Heart left ventricle (tissue), 16 donors: ENCODE measurements at regions not wholly inside any gene's neighbourhood (a gene's known extent, or its start where the extent isn't known, plus 50 kb on each side); places are given as distances from the start of the nearest gene placed in this dataset.

Experiments
- ATAC-seq, 4 donors: fragments of 200-7000 bp; cut with Tn5 transposase; one replicate each; pipeline ENCODE4 v1.9.1; 2020 to 2022; ENCODE audit warnings: moderate library complexity in 4 of 4, mild to moderate bottlenecking in 3 of 4, moderate number of reproducible peaks in 1 of 4
- DNase-seq, 5 donors: peaks; one replicate each; pipeline ENCODE4 v3.0.0-alpha.2; 2020
- H3K27ac ChIP-seq, 12 donors: fragments of 200-600 bp; sonication (generic) in 4 of 12; one replicate each; pipeline versions ENCODE4 v1.5.0 to v1.8.0; 2016 to 2022; ENCODE audit warnings: mild to moderate bottlenecking in 2 of 12
- H3K27me3 ChIP-seq, 9 donors: fragments of 200-600 bp; sonication (generic) in 2 of 9; one replicate each; pipeline versions ENCODE4 v1.5.1 to v1.8.0; 2016 to 2022; ENCODE audit warnings: mild to moderate bottlenecking in 3 of 9
- H3K36me3 ChIP-seq, 9 donors: fragments of 200-600 bp; sonication (generic) in 2 of 9; one replicate each; pipeline versions ENCODE4 v1.5.0 to v1.8.0; 2018 to 2022; ENCODE audit warnings: mild to moderate bottlenecking in 2 of 9
- H3K4me1 ChIP-seq, 12 donors: fragments of 200-600 bp; sonication (generic) in 4 of 12; one replicate each; pipeline versions ENCODE4 v1.5.0 to v1.8.0; 2016 to 2022; ENCODE audit warnings: mild to moderate bottlenecking in 3 of 12
- H3K4me3 ChIP-seq, 12 donors: fragments of 200-600 bp; sonication (generic) in 4 of 12; one replicate each; pipeline versions ENCODE4 v1.5.0 to v1.8.0; 2017 to 2022; ENCODE audit warnings: mild to moderate bottlenecking in 9 of 12, moderate library complexity in 4 of 12
- H3K9me3 ChIP-seq, 12 donors: fragments of 200-600 bp; sonication (generic) in 4 of 12; one replicate each; pipeline versions ENCODE4 v1.5.0 to v1.8.0; 2016 to 2022; ENCODE audit warnings: mild to moderate bottlenecking in 1 of 12
- POLR2A ChIP-seq, 2 donors: fragments of 450-650 bp; IDR thresholded peaks; one replicate each; pipeline ENCODE4 v1.6.1; 2017; ENCODE audit warnings: antibody characterized with exemption in 2 of 2, mild to moderate bottlenecking in 2 of 2, moderate library complexity in 2 of 2
- WGBS, 4 donors: extraction: QIAGEN DNeasy Blood & Tissue Kit in 2 of 4; methylation state at CpG; one replicate each; pipeline versions ENCODE4 v1.1.5 to v1.1.7; 2013 to 2018; 5-methylcytosine and 5-hydroxymethylcytosine counted together
- intact Hi-C, 10 donors: fragments of 100-400 bp; cut with DNase I; formaldehyde crosslinking; loops; one replicate each; pipeline versions ENCODE4 v1.11.1 to v1.14.2; 2022
- TF ChIP-seq, protein P1 (sequence below), 12 donors: fragments of 200-600 bp; sonication (generic) in 4 of 12; IDR thresholded peaks; one replicate each; pipeline versions ENCODE4 v1.5.0 to v1.8.0; 2018 to 2022; ENCODE audit warnings: antibody characterized with exemption in 12 of 12, mild to moderate bottlenecking in 5 of 12
- donor health status: ischemic (EF 13 %, LVEDD 7.1; RV severe dilation, severe dysfunction).
- donor health status: healthy with polysubstance abuse.
- donor health status: DM: no; HTN: yes; CAD: no.
- donor health status: DM: no; HTN: no; CAD: no.
- donor health status: ischemic (EF 25% LVEDD 6.9; RV normal size, moderate dysfunction).
- donor health status: ischemic (EF 25% LVEDD 5.7; RV mildly dilated, moderate dysfunction).
- donor health status: healthy.
- donor health status: DM: yes; HTN: yes; CAD: no.
- donor health status: ischemic (EF 35%, LVEDD 5.7; RV mildly dilated, moderate dysfunction).
- donor health status: nonischemic (EF 11% LVEDD 7.7; RV severe dilation, severe dysfunction).
- donor health status: DM: yes; HTN: yes; CAD: no.
- donor health status: PGD.
- donor health status: ischemic (EF 29% LVEDD 5.4; RV normal size, mild dysfunction).
- donor health status: nonischemic (EF 23%, LVEDD 6.1; RV moderate dilation, normal function).

- DNase-seq: no peak
- Histone ChIP-seq H3K4me3 (no peak overlapping the region), H3K9me3 (peaks cover 0 to 15% (median 0%) of the 10 kb centered on the region in 12 donors), H3K4me1 (no peaks in the 10 kb centered on the region), H3K27me3 (peaks cover 0 to 15% (median 0%) of the 10 kb centered on the region in 9 donors), H3K27ac (no peak overlapping the region), H3K36me3 (no peaks in the 10 kb centered on the region)
- TF ChIP-seq, protein P1, sequence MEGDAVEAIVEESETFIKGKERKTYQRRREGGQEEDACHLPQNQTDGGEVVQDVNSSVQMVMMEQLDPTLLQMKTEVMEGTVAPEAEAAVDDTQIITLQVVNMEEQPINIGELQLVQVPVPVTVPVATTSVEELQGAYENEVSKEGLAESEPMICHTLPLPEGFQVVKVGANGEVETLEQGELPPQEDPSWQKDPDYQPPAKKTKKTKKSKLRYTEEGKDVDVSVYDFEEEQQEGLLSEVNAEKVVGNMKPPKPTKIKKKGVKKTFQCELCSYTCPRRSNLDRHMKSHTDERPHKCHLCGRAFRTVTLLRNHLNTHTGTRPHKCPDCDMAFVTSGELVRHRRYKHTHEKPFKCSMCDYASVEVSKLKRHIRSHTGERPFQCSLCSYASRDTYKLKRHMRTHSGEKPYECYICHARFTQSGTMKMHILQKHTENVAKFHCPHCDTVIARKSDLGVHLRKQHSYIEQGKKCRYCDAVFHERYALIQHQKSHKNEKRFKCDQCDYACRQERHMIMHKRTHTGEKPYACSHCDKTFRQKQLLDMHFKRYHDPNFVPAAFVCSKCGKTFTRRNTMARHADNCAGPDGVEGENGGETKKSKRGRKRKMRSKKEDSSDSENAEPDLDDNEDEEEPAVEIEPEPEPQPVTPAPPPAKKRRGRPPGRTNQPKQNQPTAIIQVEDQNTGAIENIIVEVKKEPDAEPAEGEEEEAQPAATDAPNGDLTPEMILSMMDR (IDR thresholded peaks at IDR 0.05): no peak
- TF ChIP-seq POLR2A (IDR thresholded peaks at IDR 0.05): no peak
- no peak for ATAC-seq
- intact Hi-C loops: no loop called here
Observed at GRCh38 chr1:90305577-90305976, 310.7 kb downstream of the ZNF326 start.

GRCh38 chr1:90296327-90296726 is 301.4 kb downstream of the ZNF326 start:
- Histone ChIP-seq H3K27me3 (peaks cover 0 to 6% (median 0%) of the 10 kb centered on the region in 9 donors), H3K9me3 (no peaks in the 10 kb centered on the region), H3K4me3 (no peak overlapping the region), H3K36me3 (no peaks in the 10 kb centered on the region), H3K4me1 (no peaks in the 10 kb centered on the region), H3K27ac (no peak overlapping the region)
- WGBS, 4 donors: 89 to 95% (median 90%) methylated on average over 5 of the region's 5 CpGs
- intact Hi-C loops: no loop called here
- DNase-seq (no peak), ATAC-seq (no peak)
- TF ChIP-seq POLR2A (IDR thresholded peaks at IDR 0.05): no peak
- TF ChIP-seq, protein P1 (IDR thresholded peaks at IDR 0.05): no peak

DNA sequence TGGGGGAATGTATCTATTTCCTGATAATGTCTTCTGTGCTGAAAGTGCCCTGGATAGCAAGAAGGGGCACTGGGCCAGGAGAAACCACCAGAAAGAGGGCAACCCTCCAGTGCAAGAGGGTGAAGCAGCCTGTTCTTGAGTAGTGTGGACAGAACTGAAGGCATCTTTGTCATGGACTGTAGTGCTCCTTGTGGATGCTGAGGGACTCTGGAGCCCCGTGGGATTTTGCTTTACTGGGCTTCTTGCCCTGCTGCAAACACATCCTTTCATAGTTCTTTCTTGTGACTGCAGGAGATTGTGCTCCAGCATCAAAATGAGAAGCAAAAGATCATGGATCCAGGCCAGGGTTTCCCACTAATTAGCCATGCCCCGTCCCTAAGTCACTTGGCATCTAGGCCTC is 300.6 kb downstream of the ZNF326 start:
- ATAC-seq (no peak), DNase-seq (no peak)
- Histone ChIP-seq H3K4me3 (no peak overlapping the region), H3K9me3 (no peaks in the 10 kb centered on the region), H3K27me3 (peaks cover 0 to 3% (median 0%) of the 10 kb centered on the region in 9 donors), H3K4me1 (no peaks in the 10 kb centered on the region), H3K27ac (no peak overlapping the region), H3K36me3 (no peaks in the 10 kb centered on the region)
- intact Hi-C loops: no loop called here
- TF ChIP-seq, protein P1 (IDR thresholded peaks at IDR 0.05): peak in 1 of 12 donors; percentile 10
- no peak for TF ChIP-seq POLR2A (IDR thresholded peaks at IDR 0.05)
- 36 to 48% (median 42%) methylated on average over 2 of the region's 2 CpGs for WGBS, 4 donors

GRCh38 chr1:90291431-90292216 is 296.7 kb downstream of the ZNF326 start:
- no peak for TF ChIP-seq POLR2A (IDR thresholded peaks at IDR 0.05)
- TF ChIP-seq, protein P1 (IDR thresholded peaks at IDR 0.05): no peak
- WGBS, 4 donors: 69 to 72% (median 70%) methylated on average over 3 of the region's 3 CpGs
- Histone ChIP-seq H3K27ac (no peak overlapping the region), H3K27me3 (no peaks in the 10 kb centered on the region), H3K36me3 (no peaks in the 10 kb centered on the region), H3K9me3 (no peaks in the 10 kb centered on the region), H3K4me1 (no peaks in the 10 kb centered on the region), H3K4me3 (no peak overlapping the region)
- intact Hi-C loops: no loop called here
- DNase-seq (no peak), ATAC-seq (no peak)
